HepG2 (cell line): ENCODE measurements at regions not wholly inside any gene's neighbourhood (a gene's known extent, or its start where the extent isn't known, plus 50 kb on each side); places are given as distances from the start of the nearest gene placed in this dataset.

Experiments
- CTCF ChIP-seq: sonication (generic); formaldehyde crosslinking; IDR thresholded peaks from 2 replicates; pipeline ENCODE4 v1.5.0; 2020; ENCODE audit warnings: mild to moderate bottlenecking, missing genetic modification reagents, moderate library complexity
- EZH2 ChIP-seq: conservative IDR thresholded peaks from 2 replicates; pipeline ENCODE4 v1.6.1; 2012; ENCODE audit warnings: mild to moderate bottlenecking, low read depth, low read length, moderate library complexity
- GMEB1 ChIP-seq: sonication (generic); formaldehyde crosslinking; IDR thresholded peaks from 2 replicates; pipeline ENCODE4 v1.5.1; 2020; ENCODE audit warnings: missing genetic modification reagents, mild to moderate bottlenecking, borderline replicate concordance
- GPBP1L1 ChIP-seq: sonication (generic); formaldehyde crosslinking; IDR thresholded peaks from 2 replicates; pipeline ENCODE4 v1.5.0; 2020; ENCODE audit warnings: mild to moderate bottlenecking, missing genetic modification reagents
- JUN ChIP-seq: sonication (generic); formaldehyde crosslinking; IDR thresholded peaks from 2 replicates; pipeline ENCODE4 v1.4.0; 2020; ENCODE audit warnings: mild to moderate bottlenecking, missing genetic modification reagents
- POLR2AphosphoS5 ChIP-seq: IDR thresholded peaks from 2 replicates; pipeline ENCODE4 v1.6.1; 2012; ENCODE audit warnings: low read depth, low read length
- RFX1 ChIP-seq: fragments of 450-650 bp; IDR thresholded peaks from 2 replicates; pipeline ENCODE4 v1.6.1; 2017
- TCF12 ChIP-seq, 2 experiments: fragments of 450-650 bp in 1 of 2; sonication (generic) in 1 of 2; formaldehyde crosslinking in 1 of 2; IDR thresholded peaks; 2 replicates each; pipeline versions ENCODE4 v1.6.1 to v1.8.0; 2017 to 2022; ENCODE audit warnings: antibody characterized with exemption in 1 of 2, mild to moderate bottlenecking in 1 of 2, missing genetic modification reagents in 1 of 2, moderate library complexity in 1 of 2
- ZBTB7A ChIP-seq: sonication (generic); formaldehyde crosslinking; IDR thresholded peaks from 2 replicates; pipeline ENCODE4 v1.8.0; 2022; ENCODE audit warnings: mild to moderate bottlenecking, missing genetic modification reagents
- ZMYM2 ChIP-seq: sonication (generic); formaldehyde crosslinking; IDR thresholded peaks from 2 replicates; pipeline ENCODE4 v1.8.0; 2022; ENCODE audit warnings: mild to moderate bottlenecking, missing genetic modification reagents
- ZNF264 ChIP-seq: sonication (generic); formaldehyde crosslinking; IDR thresholded peaks from 2 replicates; pipeline ENCODE4 v1.4.0; 2020; ENCODE audit warnings: missing genetic modification reagents
- ZNF512 ChIP-seq: sonication (generic); formaldehyde crosslinking; IDR thresholded peaks from 2 replicates; pipeline ENCODE4 v1.4.0; 2020; ENCODE audit warnings: mild to moderate bottlenecking, missing genetic modification reagents

GRCh38 chr17:72496461-72496860, 375.6 kb downstream of the SOX9 start:
- TF ChIP-seq ZNF264 = no peak
- no peak for TF ChIP-seq RFX1
- TF ChIP-seq ZBTB7A (CRISPR knock-in tag) = no peak
- no peak for TF ChIP-seq JUN
- TF ChIP-seq TCF12 (IDR thresholded peaks at IDR 0.05) = no peak
- TF ChIP-seq TCF12 (CRISPR knock-in tag; IDR thresholded peaks at IDR 0.05) = no peak
- no peak for TF ChIP-seq ZNF512
- no peak for TF ChIP-seq CTCF (CRISPR knock-in tag)
- TF ChIP-seq GMEB1 (CRISPR knock-in tag) = no peak
- TF ChIP-seq POLR2AphosphoS5 = no peak
- no peak for TF ChIP-seq EZH2
- TF ChIP-seq ZMYM2 (CRISPR knock-in tag) = no peak
- TF ChIP-seq GPBP1L1 (CRISPR knock-in tag) = no peak
